Tibial artery (tissue), 4 donors: ENCODE measurements at regions not wholly inside any gene's neighbourhood (a gene's known extent, or its start where the extent isn't known, plus 50 kb on each side); places are given as distances from the start of the nearest gene placed in this dataset.

Source experiments
- DNase-seq, 2 donors: peaks; one replicate each; pipeline ENCODE4 v3.0.0-alpha.2; 2019
- H3K27ac ChIP-seq, 2 donors: fragments of 200-600 bp; sonication (generic) in 1 of 2; 1 replicate in 1 of 2; 2 replicates in 1 of 2; pipeline ENCODE4 v1.5.1; 2018 to 2019; ENCODE audit warnings: mild to moderate bottlenecking in 1 of 2
- H3K27me3 ChIP-seq, 2 donors: fragments of 200-600 bp; sonication (generic) in 1 of 2; one replicate each; pipeline versions ENCODE4 v1.5.1 to v1.6.0; 2016 to 2019
- H3K36me3 ChIP-seq, 3 donors: fragments of 200-600 bp; sonication (generic) in 2 of 3; one replicate each; pipeline ENCODE4 v1.5.1; 2016 to 2019; ENCODE audit warnings: mild to moderate bottlenecking in 2 of 3
- H3K4me1 ChIP-seq, 4 donors: fragments of 200-600 bp; sonication (generic) in 2 of 4; 1 replicate in 3 of 4; 2 replicates in 1 of 4; pipeline ENCODE4 v1.5.1; 2016 to 2019
- H3K4me3 ChIP-seq, 2 donors: fragments of 200-600 bp; sonication (generic) in 1 of 2; 1 replicate in 1 of 2; 2 replicates in 1 of 2; pipeline ENCODE4 v1.5.1; 2018 to 2019; ENCODE audit warnings: mild to moderate bottlenecking in 2 of 2
- H3K9me3 ChIP-seq, 3 donors: fragments of 200-600 bp; sonication (generic) in 1 of 3; one replicate each; pipeline ENCODE4 v1.5.1; 2016 to 2019
- intact Hi-C: fragments of 100-400 bp; cut with DNase I; formaldehyde crosslinking; loops from one replicate; pipeline ENCODE4 v1.15.0; 2023; ENCODE audit warnings: low total_unique reads
- TF ChIP-seq, protein P1 (sequence below), 2 experiments: fragments of 200-600 bp in 1 of 2; fragments of 450-650 bp in 1 of 2; IDR thresholded peaks; one replicate each; pipeline ENCODE4 v1.5.1; 2017 to 2019; ENCODE audit warnings: antibody characterized with exemption in 2 of 2, mild to moderate bottlenecking in 1 of 2, moderate library complexity in 1 of 2

DNA sequence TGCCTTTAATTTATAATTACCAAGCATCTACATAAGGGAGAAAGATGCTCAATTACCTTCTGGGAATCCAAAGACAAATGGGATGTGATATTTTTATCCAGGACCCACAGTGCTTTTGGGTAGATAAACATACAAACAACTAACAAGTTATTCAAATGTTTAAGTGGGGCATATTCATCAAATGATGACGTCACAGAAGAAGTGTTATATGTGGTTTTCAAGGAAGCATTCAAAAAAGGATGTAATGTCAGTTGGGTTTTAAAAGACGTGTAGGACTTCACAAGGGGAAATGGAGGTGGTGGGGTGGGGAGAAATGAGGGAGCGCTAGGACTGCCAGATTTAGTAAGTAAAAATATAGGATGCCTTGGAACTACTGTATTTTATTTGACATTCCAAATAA, 915.9 kb downstream of the KCNA4 start:
- peaks cover 0 to 8% (median 0%) of the 10 kb centered on the region in 3 donors for H3K9me3 ChIP-seq
- H3K4me3 ChIP-seq, result no peak overlapping the region
- H3K4me1 ChIP-seq, result no peaks in the 10 kb centered on the region
- no peaks in the 10 kb centered on the region for H3K27me3 ChIP-seq
- TF ChIP-seq, protein P1, sequence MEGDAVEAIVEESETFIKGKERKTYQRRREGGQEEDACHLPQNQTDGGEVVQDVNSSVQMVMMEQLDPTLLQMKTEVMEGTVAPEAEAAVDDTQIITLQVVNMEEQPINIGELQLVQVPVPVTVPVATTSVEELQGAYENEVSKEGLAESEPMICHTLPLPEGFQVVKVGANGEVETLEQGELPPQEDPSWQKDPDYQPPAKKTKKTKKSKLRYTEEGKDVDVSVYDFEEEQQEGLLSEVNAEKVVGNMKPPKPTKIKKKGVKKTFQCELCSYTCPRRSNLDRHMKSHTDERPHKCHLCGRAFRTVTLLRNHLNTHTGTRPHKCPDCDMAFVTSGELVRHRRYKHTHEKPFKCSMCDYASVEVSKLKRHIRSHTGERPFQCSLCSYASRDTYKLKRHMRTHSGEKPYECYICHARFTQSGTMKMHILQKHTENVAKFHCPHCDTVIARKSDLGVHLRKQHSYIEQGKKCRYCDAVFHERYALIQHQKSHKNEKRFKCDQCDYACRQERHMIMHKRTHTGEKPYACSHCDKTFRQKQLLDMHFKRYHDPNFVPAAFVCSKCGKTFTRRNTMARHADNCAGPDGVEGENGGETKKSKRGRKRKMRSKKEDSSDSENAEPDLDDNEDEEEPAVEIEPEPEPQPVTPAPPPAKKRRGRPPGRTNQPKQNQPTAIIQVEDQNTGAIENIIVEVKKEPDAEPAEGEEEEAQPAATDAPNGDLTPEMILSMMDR (IDR thresholded peaks at IDR 0.05), result no peak
- intact Hi-C loops, result no loop called here
- no peaks in the 10 kb centered on the region for H3K36me3 ChIP-seq
- DNase-seq, result no peak
- no peak overlapping the region for H3K27ac ChIP-seq

DNA sequence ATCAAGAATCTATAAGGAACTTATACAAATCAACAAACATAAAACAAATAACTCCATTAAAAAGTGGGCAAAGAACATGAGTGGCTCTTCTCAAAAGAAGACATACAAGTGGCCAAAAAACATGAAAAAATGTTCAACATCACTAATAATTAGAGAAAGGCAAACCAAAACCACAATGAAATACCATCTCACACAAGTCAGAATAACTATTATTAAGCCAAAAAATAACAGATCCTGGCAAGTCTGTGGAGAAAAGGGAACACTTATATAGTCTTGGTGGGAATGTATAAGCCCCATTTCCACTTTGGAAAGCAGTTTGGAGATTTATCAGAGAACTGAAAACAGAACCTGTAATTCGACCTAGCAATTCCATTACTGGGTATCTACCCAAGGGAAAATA, 921.0 kb downstream of the KCNA4 start:
- Histone ChIP-seq H3K36me3 (no peaks in the 10 kb centered on the region), H3K4me1 (no peaks in the 10 kb centered on the region), H3K4me3 (no peak overlapping the region), H3K27ac (no peak overlapping the region), H3K9me3 (no peaks in the 10 kb centered on the region), H3K27me3 (no peaks in the 10 kb centered on the region)
- intact Hi-C loops, result no loop called here
- DNase-seq, result no peak
- TF ChIP-seq, protein P1 (IDR thresholded peaks at IDR 0.05), result no peak

DNA sequence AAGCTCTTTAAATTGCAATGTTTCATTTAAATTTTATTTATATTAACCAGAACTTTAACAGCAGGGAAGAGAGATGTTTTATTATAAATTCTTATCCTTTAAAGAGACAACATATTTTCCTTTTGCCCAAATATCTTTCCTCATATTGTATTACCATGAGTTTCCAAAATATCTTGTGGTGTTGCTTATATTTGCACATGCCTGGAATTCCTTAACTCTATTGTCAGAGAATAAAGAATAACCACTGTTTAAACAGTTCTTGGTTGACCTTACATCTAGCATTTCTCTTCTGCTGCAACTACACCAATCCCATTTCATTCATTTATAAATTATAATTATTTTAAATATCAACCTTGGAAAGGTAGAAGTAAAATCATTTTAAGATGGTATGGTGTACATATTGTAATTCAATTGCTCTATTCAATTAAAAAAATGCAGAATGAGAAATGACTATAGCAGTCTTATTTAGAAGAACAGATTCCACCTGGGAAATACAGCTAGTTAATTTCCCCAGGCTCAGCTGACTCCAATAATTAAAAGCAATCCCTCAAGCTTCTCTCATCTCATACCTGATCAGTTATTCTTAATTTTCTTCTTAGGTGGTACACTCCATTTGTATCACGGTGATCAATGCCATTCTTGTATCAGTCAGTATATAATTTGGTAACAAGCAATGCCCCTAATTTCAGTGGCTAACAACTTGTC, 923.3 kb downstream of the KCNA4 start:
- H3K4me3 ChIP-seq, result no peak overlapping the region
- no peaks in the 10 kb centered on the region for H3K9me3 ChIP-seq
- no peaks in the 10 kb centered on the region for H3K4me1 ChIP-seq
- no peaks in the 10 kb centered on the region for H3K27me3 ChIP-seq
- H3K36me3 ChIP-seq, result no peaks in the 10 kb centered on the region
- H3K27ac ChIP-seq, result no peak overlapping the region
- DNase-seq, result no peak
- TF ChIP-seq, protein P1 (IDR thresholded peaks at IDR 0.05), result no peak
- intact Hi-C loops, result no loop called here

DNA sequence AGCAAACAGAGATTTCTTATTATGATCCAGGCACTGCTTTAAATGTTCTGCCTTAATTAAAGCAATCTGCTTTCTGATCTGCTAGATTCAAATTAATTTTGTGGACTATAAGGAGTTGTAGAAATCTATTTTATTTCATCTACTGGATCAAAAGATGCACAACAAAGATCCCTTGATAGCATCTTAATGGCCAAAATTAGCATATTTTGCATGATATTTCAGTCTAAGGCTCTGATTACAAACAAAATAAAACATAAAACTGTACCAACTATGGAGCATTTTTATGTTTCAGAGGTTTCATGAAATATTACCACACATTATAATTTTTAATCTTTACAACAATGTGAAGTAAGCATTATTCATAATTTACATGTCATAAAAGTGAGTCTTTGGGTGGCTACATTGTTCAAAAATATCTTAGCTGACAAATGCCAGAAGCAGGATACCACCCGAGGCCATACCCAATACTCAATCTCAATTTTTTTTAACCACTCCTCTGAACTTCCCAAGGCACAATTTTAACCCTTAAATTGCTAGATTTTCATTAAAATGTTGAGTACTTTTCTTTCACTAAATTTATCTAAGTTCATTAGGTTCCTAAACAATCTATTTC, 929.5 kb downstream of the KCNA4 start:
- Histone ChIP-seq H3K9me3 (no peaks in the 10 kb centered on the region), H3K36me3 (no peaks in the 10 kb centered on the region), H3K27me3 (no peaks in the 10 kb centered on the region), H3K4me3 (no peak overlapping the region), H3K4me1 (no peaks in the 10 kb centered on the region), H3K27ac (no peak overlapping the region)
- no peak for DNase-seq
- intact Hi-C loops, result no loop called here
- TF ChIP-seq, protein P1 (IDR thresholded peaks at IDR 0.05), result no peak

DNA sequence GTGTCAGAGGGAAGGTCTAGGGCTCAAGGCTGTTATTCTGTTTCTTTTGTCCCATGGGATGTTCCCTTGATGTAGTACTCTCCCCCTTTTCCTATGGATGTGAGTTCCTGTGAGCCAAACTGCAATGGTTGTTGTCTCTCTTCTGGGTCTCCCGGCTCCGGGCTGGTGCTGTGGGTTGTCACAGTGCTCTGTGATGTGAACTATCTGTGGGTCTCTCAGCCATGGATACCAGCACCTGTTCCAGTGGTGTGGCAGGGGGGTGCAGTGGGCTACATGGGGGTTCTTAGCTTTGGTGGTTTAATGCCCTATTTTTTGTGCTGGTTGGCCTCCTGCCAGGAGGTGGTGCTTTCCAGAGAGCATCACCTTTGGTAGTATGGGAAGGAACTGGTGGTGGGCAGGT, 941.1 kb downstream of the KCNA4 start:
- H3K9me3 ChIP-seq, result peaks cover 0 to 7% (median 0%) of the 10 kb centered on the region in 3 donors
- DNase-seq, result no peak
- no peak overlapping the region for H3K27ac ChIP-seq
- H3K36me3 ChIP-seq, result no peaks in the 10 kb centered on the region
- intact Hi-C loops, result no loop called here
- H3K4me3 ChIP-seq, result no peak overlapping the region
- no peaks in the 10 kb centered on the region for H3K4me1 ChIP-seq
- TF ChIP-seq, protein P1 (IDR thresholded peaks at IDR 0.05), result no peak
- no peaks in the 10 kb centered on the region for H3K27me3 ChIP-seq
